ENCODE measurements at regions not wholly inside any gene's neighbourhood (a gene's known extent, or its start where the extent isn't known, plus 50 kb on each side); places are given as distances from the start of the nearest gene placed in this dataset.

DNA sequence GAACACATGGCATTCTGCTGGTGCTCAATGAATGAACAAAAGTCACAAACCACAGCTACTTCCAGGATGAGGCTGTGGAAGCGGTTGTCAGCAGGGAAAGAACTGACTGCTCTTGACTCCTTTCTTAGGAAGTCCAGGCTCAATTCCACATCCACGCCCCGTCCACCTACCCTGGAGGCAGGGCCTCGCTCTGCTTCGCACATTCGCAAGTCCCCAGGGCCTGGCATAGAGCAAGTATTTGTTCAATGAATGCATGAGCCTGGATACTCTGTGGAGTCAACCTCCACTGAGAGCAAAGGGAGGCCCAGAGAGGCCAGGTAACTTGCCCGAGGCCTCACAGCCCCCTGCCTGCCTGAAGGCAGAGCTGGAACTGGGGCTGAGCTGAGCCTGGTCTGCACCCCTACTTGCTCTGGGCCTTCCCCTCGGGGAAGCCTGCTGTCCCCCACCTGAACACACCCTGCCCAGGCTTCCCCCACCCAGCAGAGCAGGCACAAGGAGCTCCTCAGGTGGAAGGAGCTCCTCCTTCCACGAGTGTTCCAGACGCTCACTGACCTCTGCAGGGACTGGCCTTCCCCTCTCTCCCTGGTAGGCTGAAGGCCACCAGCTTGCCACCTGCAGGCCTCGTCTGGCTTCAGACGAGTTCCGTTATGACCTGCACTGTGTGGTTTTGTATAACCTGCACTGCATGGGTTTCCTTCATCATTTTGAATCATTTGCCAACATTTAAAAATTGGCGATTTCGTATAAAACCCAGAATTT is 119.3 kb upstream of the PTPN1 start:
- Histone ChIP-seq H3K4me1 (no peaks in the 10 kb centered on the region), H3K9ac (no peak overlapping the region), H3K27ac (no peak overlapping the region)

DNA sequence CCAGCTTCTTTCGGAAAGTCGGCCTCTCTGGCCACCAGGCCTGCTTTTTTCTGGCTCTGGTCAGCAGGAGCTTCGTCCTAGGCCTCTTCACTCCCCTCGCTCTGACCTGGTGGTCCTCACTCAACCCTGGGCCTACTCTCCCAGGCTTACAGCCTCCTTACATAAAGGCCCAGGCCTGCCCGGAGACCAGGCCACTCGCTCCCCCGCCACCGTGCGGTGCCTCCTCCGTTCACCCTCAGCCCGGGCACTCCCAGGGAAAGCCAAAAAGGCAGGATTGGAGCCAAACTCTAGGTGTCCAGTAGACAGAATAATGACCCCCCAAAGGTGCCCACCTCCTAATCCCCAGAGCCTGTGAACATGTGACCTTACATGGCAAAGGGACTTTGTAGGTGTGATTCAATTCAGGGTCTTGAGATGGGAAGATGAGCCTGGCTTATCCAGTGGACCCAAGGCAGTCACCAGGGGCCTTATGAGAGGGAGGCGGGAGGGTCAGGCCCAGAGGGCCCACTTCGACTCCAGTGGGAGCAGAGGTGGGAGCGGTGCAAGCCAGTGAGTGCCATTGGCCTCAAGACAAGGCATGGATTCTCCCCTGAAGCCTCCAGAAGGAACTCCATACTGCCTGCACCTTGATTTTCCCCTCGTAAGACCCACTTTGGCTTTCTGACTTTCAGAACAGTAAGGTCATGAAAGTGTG is 118.6 kb upstream of the PTPN1 start:
- H3K9ac ChIP-seq: no peak overlapping the region
- H3K27me3 ChIP-seq (ENCODE audit: control insufficient read depth, insufficient read depth, low read length): no peaks in the 10 kb centered on the region
- H2AFZ ChIP-seq: no peak overlapping the region
- H3K79me2 ChIP-seq: no peaks in the 10 kb centered on the region
- no peak overlapping the region for H3K4me3 ChIP-seq (ENCODE audit: low read depth, low read length)
- H3K4me1 ChIP-seq: no peaks in the 10 kb centered on the region
- H3K4me2 ChIP-seq (ENCODE audit: low read length): no peak overlapping the region
- TF ChIP-seq, protein P1, sequence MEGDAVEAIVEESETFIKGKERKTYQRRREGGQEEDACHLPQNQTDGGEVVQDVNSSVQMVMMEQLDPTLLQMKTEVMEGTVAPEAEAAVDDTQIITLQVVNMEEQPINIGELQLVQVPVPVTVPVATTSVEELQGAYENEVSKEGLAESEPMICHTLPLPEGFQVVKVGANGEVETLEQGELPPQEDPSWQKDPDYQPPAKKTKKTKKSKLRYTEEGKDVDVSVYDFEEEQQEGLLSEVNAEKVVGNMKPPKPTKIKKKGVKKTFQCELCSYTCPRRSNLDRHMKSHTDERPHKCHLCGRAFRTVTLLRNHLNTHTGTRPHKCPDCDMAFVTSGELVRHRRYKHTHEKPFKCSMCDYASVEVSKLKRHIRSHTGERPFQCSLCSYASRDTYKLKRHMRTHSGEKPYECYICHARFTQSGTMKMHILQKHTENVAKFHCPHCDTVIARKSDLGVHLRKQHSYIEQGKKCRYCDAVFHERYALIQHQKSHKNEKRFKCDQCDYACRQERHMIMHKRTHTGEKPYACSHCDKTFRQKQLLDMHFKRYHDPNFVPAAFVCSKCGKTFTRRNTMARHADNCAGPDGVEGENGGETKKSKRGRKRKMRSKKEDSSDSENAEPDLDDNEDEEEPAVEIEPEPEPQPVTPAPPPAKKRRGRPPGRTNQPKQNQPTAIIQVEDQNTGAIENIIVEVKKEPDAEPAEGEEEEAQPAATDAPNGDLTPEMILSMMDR (IDR thresholded peaks at IDR 0.05): no peak
- H3K36me3 ChIP-seq (ENCODE audit: control insufficient read depth, insufficient read depth, low read length): no peaks in the 10 kb centered on the region
- no peak overlapping the region for H3K27ac ChIP-seq
- no peaks in the 10 kb centered on the region for H3K9me3 ChIP-seq (ENCODE audit: control insufficient read depth, low read length)

More for the DNA sequence above, 119.3 kb upstream of the PTPN1 start:
- TF ChIP-seq, protein P1 (IDR thresholded peaks at IDR 0.05): no peak
- H2AFZ ChIP-seq: no peak overlapping the region
- H3K4me3 ChIP-seq (ENCODE audit: low read depth, low read length): no peak overlapping the region
- H3K27me3 ChIP-seq (ENCODE audit: control insufficient read depth, insufficient read depth, low read length): no peaks in the 10 kb centered on the region
- no peaks in the 10 kb centered on the region for H3K9me3 ChIP-seq (ENCODE audit: control insufficient read depth, low read length)
- no peaks in the 10 kb centered on the region for H3K79me2 ChIP-seq
- no peak overlapping the region for H3K4me2 ChIP-seq (ENCODE audit: low read length)
- H3K36me3 ChIP-seq (ENCODE audit: control insufficient read depth, insufficient read depth, low read length): no peaks in the 10 kb centered on the region

DNA sequence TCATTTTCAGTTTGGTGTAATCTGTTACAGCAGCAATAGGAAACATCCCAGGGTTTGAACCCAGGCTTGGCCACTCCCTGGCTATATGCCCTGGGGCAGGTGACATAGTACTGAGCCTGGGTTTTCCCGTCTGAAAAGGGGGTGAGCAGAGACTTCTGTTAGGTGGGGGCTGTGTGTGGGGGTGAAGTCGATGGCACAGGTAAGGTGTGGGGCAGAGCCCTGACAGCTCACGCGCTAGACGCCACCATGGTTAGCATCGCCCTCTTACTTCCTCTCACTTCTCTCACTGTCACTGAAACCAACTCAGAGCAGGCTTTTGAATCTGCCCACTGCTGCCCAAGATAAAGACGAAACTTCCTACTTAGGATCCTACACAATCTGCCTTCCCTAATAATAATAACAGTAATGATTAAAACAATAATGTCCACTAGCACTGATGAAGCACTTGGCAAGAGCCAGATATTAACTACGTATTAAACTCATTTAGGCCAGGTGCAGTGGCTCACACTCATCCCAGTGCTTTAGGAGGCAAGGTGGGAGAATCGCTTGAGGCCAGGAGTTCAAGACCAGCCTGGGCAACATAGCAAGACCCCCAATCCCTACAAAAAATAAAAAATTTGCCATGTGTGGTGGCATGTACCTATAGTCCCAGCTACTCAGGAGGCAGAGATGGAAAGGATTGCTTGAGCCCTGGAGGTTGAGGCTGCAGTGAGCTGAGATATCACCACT is 117.9 kb upstream of the PTPN1 start:
- Histone ChIP-seq H3K9ac (no peak overlapping the region), H3K27me3 (ENCODE audit: control insufficient read depth, insufficient read depth, low read length) (no peaks in the 10 kb centered on the region), H3K4me3 (ENCODE audit: low read depth, low read length) (no peak overlapping the region), H2AFZ (no peak overlapping the region), H3K4me1 (no peaks in the 10 kb centered on the region), H3K9me3 (ENCODE audit: control insufficient read depth, low read length) (no peaks in the 10 kb centered on the region), H3K4me2 (ENCODE audit: low read length) (no peak overlapping the region), H3K36me3 (ENCODE audit: control insufficient read depth, insufficient read depth, low read length) (no peaks in the 10 kb centered on the region), H3K27ac (no peak overlapping the region), H3K79me2 (no peaks in the 10 kb centered on the region)
- TF ChIP-seq, protein P1 (IDR thresholded peaks at IDR 0.05): no peak

DNA sequence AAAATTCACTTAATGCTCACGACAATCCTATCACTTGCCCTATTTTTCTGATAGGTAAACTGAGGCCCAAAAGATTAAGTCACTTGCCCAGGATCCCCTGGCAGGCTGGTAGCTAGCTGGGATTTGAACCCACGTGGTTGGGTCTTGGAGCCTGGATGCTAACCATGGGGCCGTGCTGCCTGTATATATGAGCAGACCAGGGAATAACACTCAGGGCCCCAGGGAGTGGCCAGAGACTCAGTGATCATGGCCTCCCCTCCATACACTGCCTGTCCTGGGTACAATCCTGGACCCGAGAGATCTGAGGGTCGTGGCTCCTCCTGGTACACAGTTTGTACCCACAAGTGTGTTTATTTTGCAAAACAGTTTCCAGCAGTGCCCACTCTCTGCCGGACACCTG is 116.9 kb upstream of the PTPN1 start:
- Histone ChIP-seq H3K36me3 (ENCODE audit: control insufficient read depth, insufficient read depth, low read length) (no peaks in the 10 kb centered on the region), H3K4me1 (no peaks in the 10 kb centered on the region), H3K9me3 (ENCODE audit: control insufficient read depth, low read length) (no peaks in the 10 kb centered on the region), H3K4me3 (ENCODE audit: low read depth, low read length) (no peak overlapping the region), H3K4me2 (ENCODE audit: low read length) (no peak overlapping the region), H3K79me2 (no peaks in the 10 kb centered on the region), H2AFZ (no peak overlapping the region), H3K27me3 (ENCODE audit: control insufficient read depth, insufficient read depth, low read length) (no peaks in the 10 kb centered on the region), H3K27ac (no peak overlapping the region), H3K9ac (no peak overlapping the region)
- TF ChIP-seq, protein P1 (IDR thresholded peaks at IDR 0.05): no peak

All from parathyroid adenoma (tissue), 2 donors.